KMS-11 (cell line): ENCODE measurements at regions not wholly inside any gene's neighbourhood (a gene's known extent, or its start where the extent isn't known, plus 50 kb on each side); places are given as distances from the start of the nearest gene placed in this dataset.

Experiments used
- H2AFZ ChIP-seq: fragments of 200-600 bp; sonication (generic); 2 replicates; pipeline ENCODE4 v1.6.1; 2016; ENCODE audit warnings: antibody characterized with exemption, mixed run types, low read depth
- H3K27ac ChIP-seq: fragments of 200-600 bp; sonication (generic); 2 replicates; pipeline ENCODE4 v1.6.1; 2016; ENCODE audit warnings: mild to moderate bottlenecking, mixed run types
- H3K27me3 ChIP-seq: fragments of 200-600 bp; sonication (generic); 2 replicates; pipeline ENCODE4 v1.6.1; 2017; ENCODE audit warnings: mild to moderate bottlenecking, low read depth, mixed run types, moderate library complexity; ENCODE audit not compliant: insufficient read depth
- H3K36me3 ChIP-seq: fragments of 200-600 bp; sonication (generic); 2 replicates; pipeline ENCODE4 v1.6.1; 2017; ENCODE audit warnings: mild to moderate bottlenecking, mixed run types; ENCODE audit not compliant: insufficient read depth
- H3K4me1 ChIP-seq: fragments of 200-600 bp; sonication (generic); 2 replicates; pipeline ENCODE4 v1.6.1; 2016; ENCODE audit warnings: mild to moderate bottlenecking, low read depth, mixed run types; ENCODE audit not compliant: poor library complexity, severe bottlenecking
- H3K4me2 ChIP-seq: fragments of 200-600 bp; sonication (generic); 2 replicates; pipeline ENCODE4 v1.7.0; 2016; ENCODE audit warnings: mild to moderate bottlenecking, mixed run types
- H3K4me3 ChIP-seq: fragments of 200-600 bp; sonication (generic); IDR thresholded peaks from 2 replicates; pipeline ENCODE4 v1.6.1; 2017; ENCODE audit warnings: low read depth, low read length, mixed read lengths; ENCODE audit not compliant: insufficient read depth
- H3K79me2 ChIP-seq: fragments of 200-600 bp; sonication (generic); 2 replicates; pipeline ENCODE4 v1.6.1; 2016; ENCODE audit warnings: low read depth, mixed run types; ENCODE audit not compliant: insufficient read depth
- H3K9ac ChIP-seq: fragments of 200-600 bp; sonication (generic); 2 replicates; pipeline ENCODE4 v1.6.1; 2016; ENCODE audit warnings: mild to moderate bottlenecking, mixed run types
- H4K20me1 ChIP-seq: fragments of 200-600 bp; sonication (generic); 2 replicates; pipeline ENCODE4 v1.6.1; 2016; ENCODE audit warnings: mild to moderate bottlenecking, mixed run types; ENCODE audit not compliant: insufficient read depth
- CTCF ChIP-seq: fragments of 200-600 bp; sonication (generic); conservative IDR thresholded peaks from 2 replicates; pipeline ENCODE4 v1.6.1; 2017; ENCODE audit warnings: low read depth, mild to moderate bottlenecking, antibody characterized with exemption, low read length, moderate library complexity, mixed read lengths

GRCh38 chr7:20030915-20031362 lies 186.2 kb downstream of the MACC1 start:
- no peaks in the 10 kb centered on the region for H3K36me3 ChIP-seq
- H3K79me2 ChIP-seq, result no peaks in the 10 kb centered on the region
- H3K9ac ChIP-seq, result no peak overlapping the region
- H3K27ac ChIP-seq, result no peak overlapping the region
- no peak overlapping the region for H3K4me3 ChIP-seq
- no peak overlapping the region for H2AFZ ChIP-seq
- TF ChIP-seq CTCF, result no peak
- H4K20me1 ChIP-seq, result no peaks in the 10 kb centered on the region
- peaks cover 23% of the 10 kb centered on the region for H3K4me1 ChIP-seq
- no peaks in the 10 kb centered on the region for H3K27me3 ChIP-seq
- H3K4me2 ChIP-seq, result peak overlapping the region; percentile 44

DNA sequence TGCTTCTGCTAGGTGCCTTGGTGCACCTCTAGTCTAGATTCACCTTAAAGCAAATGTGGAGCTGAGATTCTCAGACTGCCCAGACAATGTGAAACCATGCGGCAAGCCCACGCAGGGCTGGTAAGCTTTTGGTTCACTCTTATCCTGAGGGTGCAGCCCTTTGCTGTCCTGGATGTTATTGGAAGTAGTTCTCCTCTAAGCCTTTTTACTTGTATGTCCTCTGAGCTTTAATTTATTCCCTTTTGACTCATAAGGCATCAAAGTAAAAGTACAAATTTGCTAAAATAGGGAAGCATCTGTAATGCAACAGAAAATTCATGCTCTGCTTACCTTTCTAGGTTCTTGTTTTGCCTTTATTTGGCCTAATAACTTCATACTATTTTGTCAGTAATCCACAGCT lies 186.8 kb downstream of the MACC1 start:
- Histone ChIP-seq H3K4me3 (no peak overlapping the region), H3K79me2 (no peaks in the 10 kb centered on the region), H3K9ac (no peak overlapping the region), H3K4me1 (peaks cover 23% of the 10 kb centered on the region), H2AFZ (no peak overlapping the region), H4K20me1 (no peaks in the 10 kb centered on the region), H3K36me3 (no peaks in the 10 kb centered on the region), H3K27me3 (no peaks in the 10 kb centered on the region), H3K4me2 (peak overlapping the region; percentile 44), H3K27ac (no peak overlapping the region)
- no peak for TF ChIP-seq CTCF

DNA sequence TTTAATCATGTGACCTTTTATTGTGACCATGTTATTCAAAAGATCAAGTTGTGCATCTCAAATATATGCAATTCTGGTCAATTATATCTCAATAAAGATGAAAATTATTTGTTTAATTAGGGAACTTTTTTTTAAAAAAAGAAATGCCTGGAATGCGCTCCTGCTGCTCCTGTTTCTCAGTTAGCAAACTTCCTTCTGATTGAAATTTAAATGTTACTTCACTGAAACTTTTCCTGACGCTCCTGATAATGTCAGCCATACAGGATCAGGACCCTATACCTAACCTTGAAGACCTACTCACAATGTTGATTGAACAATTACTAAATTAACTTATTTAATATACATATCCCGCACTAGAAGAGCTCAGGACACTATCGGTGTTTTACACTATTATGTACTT lies 190.4 kb downstream of the MACC1 start:
- Histone ChIP-seq H3K36me3 (no peaks in the 10 kb centered on the region), H3K4me1 (peaks cover 29% of the 10 kb centered on the region), H3K4me2 (no peak overlapping the region), H3K79me2 (no peaks in the 10 kb centered on the region), H3K27ac (no peak overlapping the region), H3K27me3 (no peaks in the 10 kb centered on the region), H4K20me1 (no peaks in the 10 kb centered on the region), H3K4me3 (no peak overlapping the region), H2AFZ (no peak overlapping the region), H3K9ac (no peak overlapping the region)
- TF ChIP-seq CTCF, result no peak

GRCh38 chr7:20021831-20022230 lies 195.4 kb downstream of the MACC1 start:
- no peak overlapping the region for H3K9ac ChIP-seq
- no peak overlapping the region; the same call in 1 of the 2 replicates for H3K4me2 ChIP-seq
- no peak overlapping the region for H3K27ac ChIP-seq
- H3K79me2 ChIP-seq, result no peaks in the 10 kb centered on the region
- H3K27me3 ChIP-seq, result no peaks in the 10 kb centered on the region
- no peaks in the 10 kb centered on the region for H4K20me1 ChIP-seq
- peaks cover 24% of the 10 kb centered on the region for H3K4me1 ChIP-seq
- no peak overlapping the region for H3K4me3 ChIP-seq
- H3K36me3 ChIP-seq, result no peaks in the 10 kb centered on the region
- no peak for TF ChIP-seq CTCF
- H2AFZ ChIP-seq, result no peak overlapping the region
